HepG2 (cell line): ENCODE measurements at regions not wholly inside any gene's neighbourhood (a gene's known extent, or its start where the extent isn't known, plus 50 kb on each side); places are given as distances from the start of the nearest gene placed in this dataset.

Experiments
- ATAC-seq: fragments of 200-7000 bp; cut with Tn5 transposase; 3 replicates; pipeline ENCODE4 v1.9.1; 2020; ENCODE audit warnings: mild to moderate bottlenecking, moderate library complexity
- BruUV-seq: library from RNA; stranded (reverse); fragments of 400-500 nt; replicated peaks from 2 replicates; lab custom pipeline; 2021; lab: Mats Ljungman, UMichigan
- CTCF ChIA-PET: fragments of 300-600 bp; formaldehyde crosslinking; extraction: SDS; loops from one replicate; lab custom pipeline; 2021; ENCODE audit warnings: low total read pairs, inconsistent platforms, low intra/inter-chr PET ratio; lab: Yijun Ruan, JAX
- POLR2A ChIA-PET: fragments of 350-600 bp; sonication (Branson Sonifier 250); formaldehyde crosslinking; loops from one replicate; lab custom pipeline; 2020; ENCODE audit warnings: antibody characterized with exemption, inconsistent platforms; lab: Yijun Ruan, JAX
- DNase-seq: peaks from one replicate; pipeline ENCODE4 v3.0.0-alpha.2; 2015; ENCODE audit warnings: low spot score
- FAIRE-seq: peaks from 3 replicates; lab custom pipeline; 2011; peaks lifted over from hg19 to GRCh38; lab: Jason Lieb, UNC
- H2AFZ ChIP-seq: one replicate; pipeline ENCODE4 v1.6.1; 2011; ENCODE audit warnings: low read length, inconsistent platforms
- H3K27ac ChIP-seq: fragments of 300-600 bp; 3 replicates; pipeline ENCODE4 v1.8.0; 2011; ENCODE audit warnings: mixed run types, mild to moderate bottlenecking, mixed read lengths, low read length, inconsistent platforms; ENCODE audit not compliant: insufficient read depth; ENCODE audit errors: extremely low read length
- H3K27me3 ChIP-seq, 2 experiments: fragments of 200-600 bp in 1 of 2; 2 replicates in 1 of 2; 3 replicates in 1 of 2; pipeline versions ENCODE4 v1.6.0 to v1.8.0; 2011; ENCODE audit warnings: low read length in 2 of 2, mild to moderate bottlenecking in 2 of 2, moderate library complexity in 2 of 2, inconsistent platforms in 1 of 2; ENCODE audit not compliant: insufficient read depth in 2 of 2, control insufficient read depth in 1 of 2
- H3K36me3 ChIP-seq, 2 experiments: fragments of 200-600 bp in 1 of 2; replicated peaks in 1 of 2; 2 replicates in 1 of 2; 3 replicates in 1 of 2; pipeline versions ENCODE4 v1.5.1 to v1.8.0; 2011; ENCODE audit warnings: low read length in 2 of 2, inconsistent platforms in 1 of 2; ENCODE audit not compliant: insufficient read depth in 2 of 2, control insufficient read depth in 1 of 2
- H3K4me1 ChIP-seq: 2 replicates; pipeline ENCODE4 v1.5.1; 2012; ENCODE audit warnings: low read length, inconsistent platforms; ENCODE audit not compliant: insufficient read depth
- H3K4me2 ChIP-seq: 2 replicates; pipeline ENCODE4 v1.6.0; 2011; ENCODE audit warnings: low read depth, low read length, inconsistent platforms
- H3K4me3 ChIP-seq, 3 experiments: fragments of 200-600 bp in 1 of 3; sonication (generic), shearing (Covaris generic) in 1 of 3; replicated peaks in 1 of 3; 2 replicates each; pipeline ENCODE4 v1.5.1; 2011 to 2016; ENCODE audit warnings: low read length in 3 of 3, inconsistent platforms in 2 of 3, low read depth in 2 of 3, mild to moderate bottlenecking in 2 of 3, control low read depth in 1 of 3, mixed read lengths in 1 of 3; ENCODE audit not compliant: insufficient read depth in 1 of 3
- H3K79me2 ChIP-seq: one replicate; pipeline ENCODE4 v1.6.1; 2011; ENCODE audit warnings: low read length, inconsistent platforms; ENCODE audit not compliant: insufficient read depth
- H3K9ac ChIP-seq: 2 replicates; pipeline ENCODE4 v1.6.0; 2011; ENCODE audit warnings: mild to moderate bottlenecking, low read depth, low read length, inconsistent platforms; ENCODE audit not compliant: insufficient read depth
- H3K9me3 ChIP-seq: 2 replicates; pipeline ENCODE4 v1.5.1; 2012; ENCODE audit warnings: mild to moderate bottlenecking, low read length
- H4K20me1 ChIP-seq: 2 replicates; pipeline ENCODE4 v1.6.0; 2011; ENCODE audit warnings: inconsistent platforms, mild to moderate bottlenecking, low read length, moderate library complexity; ENCODE audit not compliant: insufficient read depth
- CEBPG ChIP-seq: IDR thresholded peaks from 2 replicates; pipeline ENCODE4 v1.6.1; 2016
- ZFP90 ChIP-seq: sonication (generic); formaldehyde crosslinking; IDR thresholded peaks from 2 replicates; pipeline ENCODE4 v1.8.0; 2022; ENCODE audit warnings: missing genetic modification reagents, mild to moderate bottlenecking, inconsistent platforms, borderline replicate concordance
- ZMAT3 ChIP-seq: sonication (generic); formaldehyde crosslinking; conservative IDR thresholded peaks from 2 replicates; pipeline ENCODE4 v1.7.0; 2021; ENCODE audit warnings: missing genetic modification reagents
- ZNF256 ChIP-seq: sonication (generic); formaldehyde crosslinking; conservative IDR thresholded peaks from 2 replicates; pipeline ENCODE4 v1.4.0; 2020; ENCODE audit warnings: missing genetic modification reagents
- WGBS: methylation state at CpG from one replicate; pipeline ENCODE4 v1.1.6; 2017; ENCODE audit warnings: low lambda C conversion rate; 5-methylcytosine and 5-hydroxymethylcytosine counted together
- in situ Hi-C: cut with HindIII; loops from 2 replicates; pipeline ENCODE4 v1.10.0; 2017; ENCODE audit warnings: low pct_unique_long_range_greater_than_20kb; ENCODE audit not compliant: extremely low pct_ligation_motif_present
- intact Hi-C: fragments of 100-400 bp; cut with micrococcal nuclease; formaldehyde crosslinking; loops from one replicate; pipeline ENCODE4 v1.10.0; 2022; ENCODE audit not compliant: unreplicated experiment
- TF ChIP-seq, protein P1 (sequence below): sonication (generic); formaldehyde crosslinking; IDR thresholded peaks from 2 replicates; pipeline ENCODE4 v1.4.0; 2020; ENCODE audit warnings: missing genetic modification reagents
- TF ChIP-seq, protein P2 (sequence below): sonication (generic); formaldehyde crosslinking; IDR thresholded peaks from 2 replicates; pipeline ENCODE4 v1.8.1; 2023; ENCODE audit warnings: missing genetic modification reagents, inconsistent platforms, borderline replicate concordance

DNA sequence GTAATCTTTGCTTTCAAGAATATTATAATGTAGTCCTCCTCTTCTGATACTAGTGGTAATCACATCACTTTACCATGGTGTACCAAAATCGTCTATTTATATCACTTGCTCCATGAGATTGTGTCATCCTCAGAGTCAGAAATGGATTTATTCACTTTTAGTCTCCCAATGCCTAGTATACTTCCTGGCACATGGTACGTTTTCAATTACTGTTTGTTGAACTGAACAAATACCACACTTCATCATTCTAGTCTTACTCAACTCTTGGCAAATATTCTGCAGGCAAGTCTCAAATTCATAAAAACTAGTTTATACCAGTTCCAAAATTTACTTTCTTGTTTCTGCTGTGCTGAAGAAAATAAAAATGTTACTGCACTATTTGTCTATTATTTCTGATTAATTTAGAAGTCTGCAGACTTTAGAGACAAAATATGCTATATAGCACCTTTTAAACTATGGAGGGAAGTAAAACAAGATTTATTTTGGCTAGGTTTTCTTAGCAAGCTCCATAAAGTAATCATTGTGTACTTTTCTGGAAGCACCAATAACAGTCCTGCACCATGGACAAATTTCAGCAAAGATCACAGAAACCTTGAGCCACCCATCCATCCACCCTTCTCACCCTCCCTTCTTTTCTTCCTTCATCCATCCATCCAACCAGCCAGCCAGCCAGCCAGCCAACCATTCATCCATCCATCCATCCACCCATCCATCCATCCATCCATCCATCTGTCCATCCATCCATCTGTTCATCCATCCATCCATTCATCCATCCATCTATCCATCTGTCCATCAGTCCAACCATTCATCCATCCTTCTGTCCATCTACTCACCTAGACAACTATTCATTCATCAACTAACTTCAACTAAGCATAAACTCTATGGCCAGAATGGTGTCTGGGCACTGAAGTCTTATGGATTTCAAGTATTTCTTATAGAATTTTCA, 102.1 kb upstream of the STMND1 start:
- ATAC-seq: no peak
- no peak overlapping the region for H3K9ac ChIP-seq
- no TSS peak for BruUV-seq
- TF ChIP-seq, protein P1, sequence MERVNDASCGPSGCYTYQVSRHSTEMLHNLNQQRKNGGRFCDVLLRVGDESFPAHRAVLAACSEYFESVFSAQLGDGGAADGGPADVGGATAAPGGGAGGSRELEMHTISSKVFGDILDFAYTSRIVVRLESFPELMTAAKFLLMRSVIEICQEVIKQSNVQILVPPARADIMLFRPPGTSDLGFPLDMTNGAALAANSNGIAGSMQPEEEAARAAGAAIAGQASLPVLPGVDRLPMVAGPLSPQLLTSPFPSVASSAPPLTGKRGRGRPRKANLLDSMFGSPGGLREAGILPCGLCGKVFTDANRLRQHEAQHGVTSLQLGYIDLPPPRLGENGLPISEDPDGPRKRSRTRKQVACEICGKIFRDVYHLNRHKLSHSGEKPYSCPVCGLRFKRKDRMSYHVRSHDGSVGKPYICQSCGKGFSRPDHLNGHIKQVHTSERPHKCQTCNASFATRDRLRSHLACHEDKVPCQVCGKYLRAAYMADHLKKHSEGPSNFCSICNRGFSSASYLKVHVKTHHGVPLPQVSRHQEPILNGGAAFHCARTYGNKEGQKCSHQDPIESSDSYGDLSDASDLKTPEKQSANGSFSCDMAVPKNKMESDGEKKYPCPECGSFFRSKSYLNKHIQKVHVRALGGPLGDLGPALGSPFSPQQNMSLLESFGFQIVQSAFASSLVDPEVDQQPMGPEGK: no peak
- TF ChIP-seq CEBPG: 0 out of 2 replicates have a peak, but pooled peaks have one; percentile 7
- TF ChIP-seq, all 625 proteins: peak for 1
- in situ Hi-C loops (no loop called here), intact Hi-C loops (no loop called here)
- no peak overlapping the region for H2AFZ ChIP-seq
- H3K4me3 ChIP-seq: no peak overlapping the region
- no peaks in the 10 kb centered on the region for H3K36me3 ChIP-seq
- no peak for DNase-seq
- ChIA-PET POLR2A (no interaction called here), CTCF (no interaction called here)
- WGBS: 1% methylated on average over 2 of the region's 2 CpGs
- H4K20me1 ChIP-seq: no peaks in the 10 kb centered on the region
- no peaks in the 10 kb centered on the region for H3K4me1 ChIP-seq
- H3K4me2 ChIP-seq: no peak overlapping the region
- peaks cover 4 to 20% of the 10 kb centered on the region in 2 experiments; a peak in 2 of 5 replicates for H3K27me3 ChIP-seq
- no peaks in the 10 kb centered on the region for H3K79me2 ChIP-seq
- FAIRE-seq: no peak
- no peak overlapping the region for H3K27ac ChIP-seq
- no peaks in the 10 kb centered on the region for H3K9me3 ChIP-seq

DNA sequence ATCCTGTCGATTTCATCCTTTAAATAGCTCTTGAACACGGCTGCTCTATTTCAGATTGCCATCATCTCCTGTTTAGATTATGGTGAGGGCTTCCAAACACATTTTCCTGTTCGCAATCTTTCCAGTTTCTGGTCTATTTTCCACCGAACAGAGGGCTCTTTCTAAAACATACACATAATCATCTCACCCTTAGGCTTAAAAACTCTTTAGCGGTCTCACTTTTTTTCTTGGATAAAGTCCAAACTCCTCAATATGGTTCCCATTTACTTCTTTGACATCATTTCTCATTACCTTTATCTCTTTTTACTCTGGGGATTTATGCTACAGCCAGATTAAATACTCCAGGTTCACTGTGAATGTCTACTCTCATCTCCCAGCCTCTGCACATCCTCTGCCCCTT, 103.4 kb upstream of the STMND1 start:
- POLR2A ChIA-PET: no interaction called here
- BruUV-seq: no TSS peak
- no peak for FAIRE-seq
- Histone ChIP-seq H4K20me1 (no peaks in the 10 kb centered on the region), H3K79me2 (no peaks in the 10 kb centered on the region), H3K4me3 (no peak overlapping the region), H2AFZ (no peak overlapping the region), H3K36me3 (no peaks in the 10 kb centered on the region), H3K27ac (no peak overlapping the region), H3K9me3 (no peaks in the 10 kb centered on the region), H3K27me3 (peaks cover 4 to 20% of the 10 kb centered on the region in 2 experiments; a peak in 3 of 5 replicates), H3K4me2 (no peak overlapping the region), H3K9ac (no peak overlapping the region), H3K4me1 (no peaks in the 10 kb centered on the region)
- in situ Hi-C loops (no loop called here), intact Hi-C loops (no loop called here)
- no peak for DNase-seq
- 36% methylated on average over 5 of the region's 5 CpGs for WGBS
- no peak for ATAC-seq
- CTCF ChIA-PET: no interaction called here
- no peak for TF ChIP-seq ZNF256
- TF ChIP-seq ZMAT3 (CRISPR knock-in tag): no peak
- TF ChIP-seq ZFP90: no peak
- TF ChIP-seq, protein P2, sequence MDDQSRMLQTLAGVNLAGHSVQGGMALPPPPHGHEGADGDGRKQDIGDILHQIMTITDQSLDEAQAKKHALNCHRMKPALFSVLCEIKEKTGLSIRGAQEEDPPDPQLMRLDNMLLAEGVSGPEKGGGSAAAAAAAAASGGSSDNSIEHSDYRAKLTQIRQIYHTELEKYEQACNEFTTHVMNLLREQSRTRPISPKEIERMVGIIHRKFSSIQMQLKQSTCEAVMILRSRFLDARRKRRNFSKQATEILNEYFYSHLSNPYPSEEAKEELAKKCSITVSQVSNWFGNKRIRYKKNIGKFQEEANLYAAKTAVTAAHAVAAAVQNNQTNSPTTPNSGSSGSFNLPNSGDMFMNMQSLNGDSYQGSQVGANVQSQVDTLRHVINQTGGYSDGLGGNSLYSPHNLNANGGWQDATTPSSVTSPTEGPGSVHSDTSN (CRISPR knock-in tag): no peak
